Lung (tissue), 11 donors: ENCODE measurements at regions not wholly inside any gene's neighbourhood (a gene's known extent, or its start where the extent isn't known, plus 50 kb on each side); places are given as distances from the start of the nearest gene placed in this dataset.

Experiments used
- ATAC-seq: fragments of 200-7000 bp; cut with Tn5 transposase; one replicate; pipeline ENCODE4 v1.9.1; 2020; ENCODE audit warnings: moderate number of reproducible peaks; ENCODE audit not compliant: insufficient read depth, low FRiP score
- DNase-seq, 3 donors: peaks; one replicate each; pipeline ENCODE4 v3.0.0-alpha.2; 2013 to 2017
- H3K27ac ChIP-seq, 2 donors: one replicate each; pipeline ENCODE4 v1.5.1; 2013; ENCODE audit warnings: mild to moderate bottlenecking in 2 of 2, moderate library complexity in 2 of 2, control low read depth in 1 of 2, inconsistent platforms in 1 of 2, low read depth in 1 of 2, low read length in 1 of 2
- H3K27me3 ChIP-seq, 3 donors: one replicate each; pipeline ENCODE4 v1.5.1; 2013; ENCODE audit warnings: low read length in 2 of 3; ENCODE audit not compliant: control insufficient read depth in 3 of 3, insufficient read depth in 3 of 3
- H3K36me3 ChIP-seq, 4 donors: one replicate each; pipeline ENCODE4 v1.5.1; 2013; ENCODE audit warnings: low read length in 4 of 4, mild to moderate bottlenecking in 1 of 4, moderate library complexity in 1 of 4; ENCODE audit not compliant: control insufficient read depth in 4 of 4, insufficient read depth in 4 of 4
- H3K4me1 ChIP-seq, 5 donors: one replicate each; pipeline ENCODE4 v1.5.1; 2013; ENCODE audit warnings: low read length in 5 of 5, mild to moderate bottlenecking in 2 of 5, moderate library complexity in 1 of 5; ENCODE audit not compliant: control insufficient read depth in 5 of 5, insufficient read depth in 5 of 5
- H3K4me3 ChIP-seq: one replicate; pipeline ENCODE4 v1.5.1; 2013; ENCODE audit warnings: mild to moderate bottlenecking, control low read depth, moderate library complexity
- H3K9ac ChIP-seq, 2 donors: one replicate each; pipeline ENCODE4 v1.5.1; 2013; ENCODE audit warnings: low read length in 2 of 2, control low read depth in 1 of 2; ENCODE audit not compliant: insufficient read depth in 1 of 2
- H3K9me3 ChIP-seq, 4 donors: one replicate each; pipeline ENCODE4 v1.5.1; 2013; ENCODE audit warnings: low read length in 3 of 4, mild to moderate bottlenecking in 1 of 4, moderate library complexity in 1 of 4; ENCODE audit not compliant: control insufficient read depth in 4 of 4, insufficient read depth in 3 of 4
- CTCF ChIP-seq: IDR thresholded peaks from 2 replicates; pipeline ENCODE4 v1.5.1; 2012; ENCODE audit warnings: mild to moderate bottlenecking; ENCODE audit errors: control extremely low read depth, extremely low read depth
- WGBS, 2 donors: extraction: QIAGEN DNeasy Blood & Tissue Kit; methylation state at CpG; one replicate each; pipeline ENCODE4 v1.1.7; 2013; 5-methylcytosine and 5-hydroxymethylcytosine counted together
- donor health status: control.
- donor health status: control.
- donor health status: Bipolar disorder and iron deficiency.
- donor health status: healthy.
- donor health status: DM: yes; HTN: yes; CAD: no.

GRCh38 chr14:104296388-104297312 is 158.3 kb downstream of the KIF26A start:
- no peaks in the 10 kb centered on the region for H3K27me3 ChIP-seq
- H3K9me3 ChIP-seq = peaks cover 0 to 3% (median 0%) of the 10 kb centered on the region in 4 donors
- no peaks in the 10 kb centered on the region for H3K36me3 ChIP-seq
- no peak for ATAC-seq
- WGBS, 2 donors = 71 to 78% methylated on average over 26 of the region's 26 CpGs
- H3K9ac ChIP-seq = no peak overlapping the region
- H3K27ac ChIP-seq = no peak overlapping the region
- H3K4me1 ChIP-seq = peaks cover 0 to 41% (median 10%) of the 10 kb centered on the region in 5 donors
- DNase-seq = peak in 1 of 3 donors; percentile 31
- no peak overlapping the region for H3K4me3 ChIP-seq
- TF ChIP-seq CTCF = no peak

- Histone ChIP-seq H3K36me3 (no peaks in the 10 kb centered on the region), H3K27ac (no peak overlapping the region), H3K4me1 (peaks cover 0 to 41% (median 10%) of the 10 kb centered on the region in 5 donors), H3K4me3 (no peak overlapping the region), H3K9ac (no peak overlapping the region), H3K9me3 (peaks cover 0 to 3% (median 0%) of the 10 kb centered on the region in 4 donors), H3K27me3 (no peaks in the 10 kb centered on the region)
- no peak for TF ChIP-seq CTCF
- WGBS, 2 donors = 86 to 90% methylated on average over 7 of the region's 7 CpGs
- peak in 1 of 3 donors; percentile 7 for DNase-seq
- no peak for ATAC-seq
Measured at GRCh38 chr14:104297313-104297704, 158.9 kb downstream of the KIF26A start.

GRCh38 chr14:104297721-104298401 is 159.5 kb downstream of the KIF26A start:
- DNase-seq (peak in 1 of 3 donors; percentile 8), ATAC-seq (no peak)
- WGBS, 2 donors = 91 to 93% methylated on average over 11 of the region's 11 CpGs

More at GRCh38 chr14:104297721-104298401, 159.5 kb downstream of the KIF26A start:
- no peak for TF ChIP-seq CTCF
- no peak overlapping the region for H3K27ac ChIP-seq
- peaks cover 0 to 46% (median 10%) of the 10 kb centered on the region in 5 donors for H3K4me1 ChIP-seq
- H3K9me3 ChIP-seq = peaks cover 0 to 3% (median 0%) of the 10 kb centered on the region in 4 donors
- H3K27me3 ChIP-seq = no peaks in the 10 kb centered on the region
- H3K4me3 ChIP-seq = no peak overlapping the region
- H3K9ac ChIP-seq = no peak overlapping the region
- no peaks in the 10 kb centered on the region for H3K36me3 ChIP-seq
